ENCODE measurements at regions not wholly inside any gene's neighbourhood (a gene's known extent, or its start where the extent isn't known, plus 50 kb on each side); places are given as distances from the start of the nearest gene placed in this dataset.

GRCh38 chr1:80966266-80966665 is 834.5 kb upstream of the ADGRL2 start:
- Histone ChIP-seq H3K4me1 (no peaks in the 10 kb centered on the region), H3K27me3 (replicated peaks; ENCODE audit: control insufficient read depth, insufficient read depth, low read length) (no peaks in the 10 kb centered on the region), H3K36me3 (ENCODE audit: control insufficient read depth, insufficient read depth, low read length) (no peaks in the 10 kb centered on the region), H3K4me3 (ENCODE audit: low read depth, low read length) (no peak overlapping the region), H3K9me3 (no peaks in the 10 kb centered on the region)
- POLR2A ChIA-PET = no interaction called here
- no peak overlapping the region for H3K4me3 Mint-ChIP-seq (ENCODE audit: unreplicated experiment)
- CTCF ChIA-PET = no interaction called here
- no peaks in the 10 kb centered on the region for H3K36me3 Mint-ChIP-seq (ENCODE audit: insufficient read depth, unreplicated experiment)
- BruUV-seq (replicated peaks) = no TSS peak
- intact Hi-C loops (cut with micrococcal nuclease; ENCODE audit: unreplicated experiment) = no loop called here
- no peak for TF ChIP-seq CTCF (IDR thresholded peaks at IDR 0.05; ENCODE audit: insufficient read depth in 1 of 2, low read depth in 1 of 2, low read length in 1 of 2, severe bottlenecking in 1 of 2, unreplicated experiment in 1 of 2)
- H3K27ac Mint-ChIP-seq (ENCODE audit: unreplicated experiment) = no peak overlapping the region
- no peaks in the 10 kb centered on the region for H3K4me1 Mint-ChIP-seq (ENCODE audit: low read depth, unreplicated experiment)
- DNase-seq = no peak
- no peaks in the 10 kb centered on the region for H3K9me3 Mint-ChIP-seq (ENCODE audit: unreplicated experiment)
- H3K27me3 Mint-ChIP-seq (ENCODE audit: insufficient read depth, unreplicated experiment) = no peaks in the 10 kb centered on the region

DNA sequence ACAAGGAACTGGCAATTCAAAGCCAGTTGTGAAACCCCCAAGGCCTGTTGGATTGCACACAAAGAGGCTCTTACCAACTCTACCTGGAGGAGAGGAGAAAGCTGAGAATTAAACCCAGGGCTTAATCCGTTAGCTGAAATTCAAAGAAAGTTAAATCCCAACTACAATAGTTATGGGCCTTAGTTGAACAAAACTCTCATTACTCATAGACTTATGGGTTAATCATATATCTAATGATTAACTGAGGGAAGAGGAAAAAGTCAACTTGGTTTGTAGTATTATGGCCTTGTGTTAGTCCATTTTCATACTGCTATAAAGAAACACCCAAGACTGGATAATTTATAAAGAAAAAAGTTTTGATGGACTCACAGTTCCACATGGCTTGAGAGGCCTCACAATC is 838.2 kb upstream of the ADGRL2 start:
- no peaks in the 10 kb centered on the region for H3K9me3 ChIP-seq
- POLR2A ChIA-PET = no interaction called here
- H3K4me3 Mint-ChIP-seq (ENCODE audit: unreplicated experiment) = no peak overlapping the region
- DNase-seq = no peak
- H3K36me3 ChIP-seq (ENCODE audit: control insufficient read depth, insufficient read depth, low read length) = no peaks in the 10 kb centered on the region
- BruUV-seq (replicated peaks) = no TSS peak
- H3K4me1 Mint-ChIP-seq (ENCODE audit: low read depth, unreplicated experiment) = no peaks in the 10 kb centered on the region
- no peak overlapping the region for H3K27ac Mint-ChIP-seq (ENCODE audit: unreplicated experiment)
- H3K36me3 Mint-ChIP-seq (ENCODE audit: insufficient read depth, unreplicated experiment) = no peaks in the 10 kb centered on the region
- TF ChIP-seq CTCF (IDR thresholded peaks at IDR 0.05; ENCODE audit: insufficient read depth in 1 of 2, low read depth in 1 of 2, low read length in 1 of 2, severe bottlenecking in 1 of 2, unreplicated experiment in 1 of 2) = no peak
- no peaks in the 10 kb centered on the region for H3K4me1 ChIP-seq
- no peaks in the 10 kb centered on the region for H3K27me3 ChIP-seq (replicated peaks; ENCODE audit: control insufficient read depth, insufficient read depth, low read length)
- H3K27me3 Mint-ChIP-seq (ENCODE audit: insufficient read depth, unreplicated experiment) = no peaks in the 10 kb centered on the region
- intact Hi-C loops (cut with micrococcal nuclease; ENCODE audit: unreplicated experiment) = no loop called here
- CTCF ChIA-PET = no interaction called here
- H3K4me3 ChIP-seq (ENCODE audit: low read depth, low read length) = no peak overlapping the region
- H3K9me3 Mint-ChIP-seq (ENCODE audit: unreplicated experiment) = no peaks in the 10 kb centered on the region

DNA sequence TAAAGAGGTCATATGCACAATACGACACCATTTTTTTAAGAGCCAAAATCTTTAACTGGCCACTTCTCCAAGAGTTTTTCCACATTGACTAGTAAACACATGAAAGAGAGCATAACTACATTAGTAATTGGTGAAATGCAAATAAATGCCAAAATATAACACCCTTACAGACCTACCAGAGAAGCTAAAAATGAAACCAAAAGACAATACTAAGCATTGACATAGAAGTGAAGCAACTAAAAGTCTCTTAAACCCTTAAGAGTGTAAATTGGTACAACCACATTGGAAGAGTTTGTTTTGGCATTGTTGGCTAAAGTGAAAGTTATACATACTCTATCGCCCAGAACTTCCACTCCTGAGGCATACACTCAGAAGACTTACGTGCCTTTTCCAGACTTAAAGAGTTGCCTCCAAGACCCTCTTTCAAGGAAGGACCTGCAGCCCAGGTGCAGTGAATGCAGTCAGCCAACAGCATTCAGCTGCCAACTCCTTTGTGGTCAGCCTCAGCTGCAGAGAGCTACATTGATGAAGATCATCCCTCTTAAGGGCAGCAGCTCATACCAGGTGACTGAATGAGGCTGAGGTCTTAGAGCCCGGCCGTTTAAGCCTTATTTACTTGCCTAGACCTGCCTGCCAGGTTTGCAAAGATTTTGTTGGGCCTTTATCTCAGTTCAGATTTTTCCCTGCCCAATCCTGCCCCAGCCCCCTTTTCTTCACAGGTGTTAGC is 839.1 kb upstream of the ADGRL2 start:
- Mint-ChIP-seq H3K4me1 (ENCODE audit: low read depth, unreplicated experiment) (no peaks in the 10 kb centered on the region), H3K27me3 (ENCODE audit: insufficient read depth, unreplicated experiment) (no peaks in the 10 kb centered on the region), H3K27ac (ENCODE audit: unreplicated experiment) (no peak overlapping the region), H3K9me3 (ENCODE audit: unreplicated experiment) (no peaks in the 10 kb centered on the region), H3K4me3 (ENCODE audit: unreplicated experiment) (no peak overlapping the region), H3K36me3 (ENCODE audit: insufficient read depth, unreplicated experiment) (no peaks in the 10 kb centered on the region)
- ChIA-PET POLR2A (no interaction called here), CTCF (no interaction called here)
- intact Hi-C loops (cut with micrococcal nuclease; ENCODE audit: unreplicated experiment) = no loop called here
- no peak overlapping the region for H3K4me3 ChIP-seq (ENCODE audit: low read depth, low read length)
- TF ChIP-seq CTCF (IDR thresholded peaks at IDR 0.05; ENCODE audit: insufficient read depth in 1 of 2, low read depth in 1 of 2, low read length in 1 of 2, severe bottlenecking in 1 of 2, unreplicated experiment in 1 of 2) = no peak
- H3K4me1 ChIP-seq = no peaks in the 10 kb centered on the region
- no peaks in the 10 kb centered on the region for H3K9me3 ChIP-seq
- no peak for DNase-seq
- H3K27me3 ChIP-seq (replicated peaks; ENCODE audit: control insufficient read depth, insufficient read depth, low read length) = no peaks in the 10 kb centered on the region
- no TSS peak for BruUV-seq (replicated peaks)
- H3K36me3 ChIP-seq (ENCODE audit: control insufficient read depth, insufficient read depth, low read length) = no peaks in the 10 kb centered on the region

Measured in Caco-2 (cell line).